Ovary (tissue), 7 donors: ENCODE measurements at regions not wholly inside any gene's neighbourhood (a gene's known extent, or its start where the extent isn't known, plus 50 kb on each side); places are given as distances from the start of the nearest gene placed in this dataset.

Source experiments
- DNase-seq, 5 donors: peaks; one replicate each; pipeline ENCODE4 v3.0.0-alpha.2; 2019 to 2020
- H3K27ac ChIP-seq, 2 donors: fragments of 200-600 bp; one replicate each; pipeline versions ENCODE4 v1.5.1 to v1.8.0; 2019 to 2022
- H3K27me3 ChIP-seq: fragments of 200-600 bp; one replicate; pipeline ENCODE4 v1.8.0; 2022
- H3K36me3 ChIP-seq: fragments of 200-600 bp; sonication (generic); one replicate; pipeline ENCODE4 v1.5.1; 2019
- H3K4me1 ChIP-seq: one replicate; pipeline ENCODE4 v1.8.1; 2013; ENCODE audit warnings: mild to moderate bottlenecking, moderate library complexity; ENCODE audit not compliant: insufficient read depth
- H3K4me3 ChIP-seq: fragments of 200-600 bp; sonication (generic); one replicate; pipeline ENCODE4 v1.5.1; 2017
- H3K9me3 ChIP-seq, 2 donors: fragments of 200-600 bp in 1 of 2; sonication (generic) in 1 of 2; one replicate each; pipeline versions ENCODE4 v1.5.1 to v1.8.1; 2013 to 2019; ENCODE audit warnings: mild to moderate bottlenecking in 1 of 2, moderate library complexity in 1 of 2
- EP300 ChIP-seq: sonication (generic); formaldehyde crosslinking; IDR thresholded peaks from one replicate; pipeline ENCODE4 v1.6.1; 2017; ENCODE audit warnings: antibody characterized with exemption
- POLR2A ChIP-seq: fragments of 450-650 bp; IDR thresholded peaks from one replicate; pipeline ENCODE4 v1.6.1; 2017; ENCODE audit warnings: antibody characterized with exemption, mild to moderate bottlenecking, moderate library complexity
- WGBS, 3 donors: extraction: QIAGEN DNeasy Blood & Tissue Kit in 1 of 3; methylation state at CpG; one replicate each; pipeline versions ENCODE4 v1.1.5 to v1.1.7; 2013 to 2017; 5-methylcytosine and 5-hydroxymethylcytosine counted together
- intact Hi-C, 4 donors: fragments of 100-400 bp; cut with DNase I; formaldehyde crosslinking; loops; one replicate each; pipeline versions ENCODE4 v1.11.0 to v1.15.1; 2022 to 2023
- TF ChIP-seq, protein P1 (sequence below), 3 donors: fragments of 450-650 bp in 2 of 3; fragments of 200-600 bp in 1 of 3; IDR thresholded peaks; one replicate each; pipeline versions ENCODE4 v1.5.1 to v1.8.0; 2016 to 2022; ENCODE audit warnings: antibody characterized with exemption in 3 of 3, mild to moderate bottlenecking in 1 of 3
- donor health status: DM: no; HTN: no; CAD: no; lungs with moderate emphysema.
- donor health status: DM: no; HTN: no; CAD: no.
- donor health status: Bipolar disorder and iron deficiency.
- donor health status: DM: no; HTN: no; CAD: no.
- donor health status: DM: yes; HTN: yes; CAD: no.

DNA sequence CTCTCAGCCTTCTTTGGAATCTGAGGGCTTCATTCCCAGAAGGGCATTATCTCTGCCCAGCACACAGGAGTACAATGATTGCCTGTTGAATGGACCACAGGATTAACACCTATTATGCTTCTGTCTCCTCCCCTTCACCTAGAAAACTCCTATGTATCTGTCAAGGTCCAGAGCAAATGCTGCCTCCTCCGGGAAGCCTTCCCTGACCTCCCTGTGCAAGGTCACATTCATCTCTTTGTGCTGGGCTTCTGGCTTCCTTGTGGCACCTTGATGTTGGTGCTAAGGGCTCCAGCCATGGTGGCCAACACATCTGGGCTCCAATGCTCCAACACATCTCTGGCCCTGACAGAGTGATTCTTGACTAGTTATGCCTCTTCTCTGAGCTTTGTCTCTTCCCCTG, 49.9 kb upstream of the ATP2B2 start:
- Histone ChIP-seq H3K9me3 (no peaks in the 10 kb centered on the region), H3K4me1 (no peaks in the 10 kb centered on the region), H3K27ac (no peak overlapping the region), H3K27me3 (no peaks in the 10 kb centered on the region), H3K36me3 (no peaks in the 10 kb centered on the region), H3K4me3 (no peak overlapping the region)
- no peak for DNase-seq
- intact Hi-C loops: no loop called here
- TF ChIP-seq EP300: no peak
- no peak for TF ChIP-seq POLR2A
- TF ChIP-seq, protein P1, sequence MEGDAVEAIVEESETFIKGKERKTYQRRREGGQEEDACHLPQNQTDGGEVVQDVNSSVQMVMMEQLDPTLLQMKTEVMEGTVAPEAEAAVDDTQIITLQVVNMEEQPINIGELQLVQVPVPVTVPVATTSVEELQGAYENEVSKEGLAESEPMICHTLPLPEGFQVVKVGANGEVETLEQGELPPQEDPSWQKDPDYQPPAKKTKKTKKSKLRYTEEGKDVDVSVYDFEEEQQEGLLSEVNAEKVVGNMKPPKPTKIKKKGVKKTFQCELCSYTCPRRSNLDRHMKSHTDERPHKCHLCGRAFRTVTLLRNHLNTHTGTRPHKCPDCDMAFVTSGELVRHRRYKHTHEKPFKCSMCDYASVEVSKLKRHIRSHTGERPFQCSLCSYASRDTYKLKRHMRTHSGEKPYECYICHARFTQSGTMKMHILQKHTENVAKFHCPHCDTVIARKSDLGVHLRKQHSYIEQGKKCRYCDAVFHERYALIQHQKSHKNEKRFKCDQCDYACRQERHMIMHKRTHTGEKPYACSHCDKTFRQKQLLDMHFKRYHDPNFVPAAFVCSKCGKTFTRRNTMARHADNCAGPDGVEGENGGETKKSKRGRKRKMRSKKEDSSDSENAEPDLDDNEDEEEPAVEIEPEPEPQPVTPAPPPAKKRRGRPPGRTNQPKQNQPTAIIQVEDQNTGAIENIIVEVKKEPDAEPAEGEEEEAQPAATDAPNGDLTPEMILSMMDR (IDR thresholded peaks at IDR 0.05): no peak
- 71 to 83% (median 82%) methylated on average over 1 of the region's 1 CpG for WGBS, 3 donors

DNA sequence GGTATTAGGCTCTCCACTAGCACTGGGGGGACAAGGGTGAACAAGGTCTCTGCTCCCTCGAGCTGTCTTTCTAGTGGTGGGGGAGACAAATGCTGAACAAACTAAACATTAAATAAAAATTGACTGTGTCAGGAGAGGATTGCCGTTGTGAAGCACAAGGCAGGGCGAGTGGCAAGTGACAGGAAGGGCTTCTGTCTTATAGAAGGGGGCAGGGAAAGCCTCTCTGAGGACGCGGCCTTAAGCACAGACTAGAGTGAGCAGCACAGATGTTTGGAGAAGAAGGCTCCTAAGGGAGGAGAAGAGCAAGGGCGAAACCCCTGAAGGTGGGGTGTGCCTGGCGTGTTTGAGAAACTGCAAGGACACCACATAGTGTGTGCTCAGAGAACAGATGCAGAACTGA, 50.9 kb upstream of the ATP2B2 start:
- intact Hi-C loops: no loop called here
- H3K27ac ChIP-seq: no peak overlapping the region
- TF ChIP-seq EP300 (no peak), POLR2A (no peak)
- TF ChIP-seq, protein P1 (IDR thresholded peaks at IDR 0.05): no peak
- no peaks in the 10 kb centered on the region for H3K9me3 ChIP-seq
- no peak overlapping the region for H3K4me3 ChIP-seq
- no peaks in the 10 kb centered on the region for H3K36me3 ChIP-seq
- H3K4me1 ChIP-seq: no peaks in the 10 kb centered on the region
- no peaks in the 10 kb centered on the region for H3K27me3 ChIP-seq
- 53 to 60% (median 60%) methylated on average over 7 of the region's 7 CpGs for WGBS, 3 donors
- DNase-seq: no peak

DNA sequence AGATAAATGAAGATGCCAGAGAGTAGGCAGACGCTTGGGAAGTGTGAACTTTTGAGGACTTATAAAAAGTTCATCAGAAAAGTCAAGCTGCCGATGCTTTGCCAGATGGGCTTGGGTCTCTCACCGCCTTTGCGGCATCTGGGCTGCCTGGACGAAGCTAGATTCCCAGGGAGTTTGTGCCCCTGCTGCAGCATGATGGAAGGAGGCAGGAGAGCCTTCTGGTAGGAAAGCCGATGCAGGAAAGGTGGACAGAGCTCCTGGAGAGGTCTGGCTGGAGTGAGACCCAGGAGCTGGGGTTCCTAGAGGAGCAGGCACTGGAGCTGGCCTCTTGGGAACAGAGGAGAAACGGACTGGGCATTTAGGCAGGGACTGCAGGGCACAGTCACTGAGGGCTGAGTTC, 51.9 kb upstream of the ATP2B2 start:
- no peak for DNase-seq
- H3K9me3 ChIP-seq: no peaks in the 10 kb centered on the region
- H3K27me3 ChIP-seq: no peaks in the 10 kb centered on the region
- H3K27ac ChIP-seq: no peak overlapping the region
- intact Hi-C loops: no loop called here
- H3K4me3 ChIP-seq: no peak overlapping the region
- TF ChIP-seq, protein P1 (IDR thresholded peaks at IDR 0.05): no peak
- TF ChIP-seq EP300 (no peak), POLR2A (no peak)
- no peaks in the 10 kb centered on the region for H3K36me3 ChIP-seq
- H3K4me1 ChIP-seq: no peaks in the 10 kb centered on the region
- WGBS, 3 donors: 63 to 69% (median 63%) methylated on average over 7 of the region's 7 CpGs

DNA sequence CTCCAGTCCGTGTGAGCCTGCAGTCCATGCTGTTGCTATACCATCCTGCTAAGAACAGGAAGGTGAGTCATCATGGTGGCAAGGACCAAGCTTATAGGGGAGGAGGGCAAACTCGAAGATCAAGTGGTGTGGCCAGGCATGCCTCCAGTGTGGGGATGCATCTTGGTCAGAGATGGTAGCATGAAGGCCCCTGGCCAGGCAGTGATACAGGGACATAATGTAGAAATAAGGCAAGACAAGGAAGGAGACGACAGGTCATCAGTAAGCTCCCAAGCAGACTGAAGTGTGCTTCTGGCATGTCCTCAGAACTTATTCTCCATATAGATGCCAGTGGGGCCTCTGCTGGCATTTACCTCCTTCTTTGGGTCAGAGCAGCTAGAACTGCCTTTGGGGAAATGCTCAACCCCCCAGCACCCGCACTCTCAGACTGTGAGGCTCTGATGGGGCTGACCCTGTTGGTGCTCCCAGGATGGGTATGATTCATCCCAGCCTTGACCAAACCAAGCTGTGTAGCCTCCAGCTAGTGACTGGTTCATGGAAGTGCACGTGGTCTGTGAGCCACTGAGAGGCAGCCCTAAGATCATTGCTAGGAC, 52.5 kb upstream of the ATP2B2 start:
- no peak overlapping the region for H3K27ac ChIP-seq
- TF ChIP-seq, protein P1 (IDR thresholded peaks at IDR 0.05): no peak
- TF ChIP-seq POLR2A: no peak
- TF ChIP-seq EP300: no peak
- no peaks in the 10 kb centered on the region for H3K36me3 ChIP-seq
- H3K4me1 ChIP-seq: no peaks in the 10 kb centered on the region
- H3K9me3 ChIP-seq: no peaks in the 10 kb centered on the region
- H3K27me3 ChIP-seq: no peaks in the 10 kb centered on the region
- DNase-seq: no peak
- no peak overlapping the region for H3K4me3 ChIP-seq
- WGBS, 3 donors: 54 to 57% (median 57%) methylated on average over 5 of the region's 5 CpGs
- intact Hi-C loops: no loop called here
